Osteocyte (in vitro differentiated cells): ENCODE measurements at regions not wholly inside any gene's neighbourhood (a gene's known extent, or its start where the extent isn't known, plus 50 kb on each side); places are given as distances from the start of the nearest gene placed in this dataset.

Source experiments
- DNase-seq: peaks from one replicate; pipeline ENCODE4 v3.0.0; 2021; ENCODE audit warnings: mixed read lengths; ENCODE audit not compliant: unreplicated experiment; ENCODE audit errors: extremely low spot score
- H3K27ac Mint-ChIP-seq: one replicate; pipeline ENCODE4 v1.8.0; 2021; ENCODE audit warnings: mild to moderate bottlenecking, mixed read lengths; ENCODE audit not compliant: unreplicated experiment
- H3K27me3 Mint-ChIP-seq: one replicate; pipeline ENCODE4 v1.8.0; 2021; ENCODE audit warnings: mixed read lengths; ENCODE audit not compliant: unreplicated experiment
- H3K36me3 Mint-ChIP-seq: one replicate; pipeline ENCODE4 v1.8.0; 2021; ENCODE audit warnings: mixed read lengths; ENCODE audit not compliant: unreplicated experiment
- H3K4me1 Mint-ChIP-seq: one replicate; pipeline ENCODE4 v1.8.0; 2021; ENCODE audit warnings: mixed read lengths; ENCODE audit not compliant: unreplicated experiment
- H3K4me3 Mint-ChIP-seq: one replicate; pipeline ENCODE4 v1.8.0; 2021; ENCODE audit warnings: mild to moderate bottlenecking, moderate library complexity, mixed read lengths; ENCODE audit not compliant: unreplicated experiment
- H3K9me3 Mint-ChIP-seq: one replicate; pipeline ENCODE4 v1.8.0; 2021; ENCODE audit warnings: mixed read lengths; ENCODE audit not compliant: unreplicated experiment
- TF ChIP-seq, protein P1 (sequence below): fragments of 200-600 bp; sonication (generic); IDR thresholded peaks from 2 replicates; pipeline ENCODE4 v1.5.0; 2021; ENCODE audit warnings: antibody characterized with exemption, mild to moderate bottlenecking, moderate library complexity

DNA sequence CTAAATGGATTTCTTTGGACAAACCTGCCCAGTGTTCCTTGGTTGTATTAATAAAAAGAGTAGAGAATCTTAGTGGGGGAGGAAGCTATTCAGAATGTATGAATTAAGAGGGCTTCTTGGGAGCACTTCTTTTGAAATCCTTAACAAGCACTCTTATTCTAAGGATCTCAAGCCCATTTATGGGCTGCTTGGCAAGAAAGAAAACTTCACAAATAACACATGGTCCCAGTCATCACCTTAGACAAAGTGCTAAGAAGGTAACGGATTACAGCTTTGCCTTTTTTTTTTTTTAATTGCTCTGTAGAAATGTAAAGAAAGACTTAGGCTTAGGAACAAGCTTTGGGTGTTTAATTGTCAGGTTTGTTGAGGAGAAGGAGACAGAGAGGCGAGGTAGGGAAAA lies 76.6 kb upstream of the IPO9 start:
- H3K4me1 Mint-ChIP-seq = peaks cover 100% of the 10 kb centered on the region

DNA sequence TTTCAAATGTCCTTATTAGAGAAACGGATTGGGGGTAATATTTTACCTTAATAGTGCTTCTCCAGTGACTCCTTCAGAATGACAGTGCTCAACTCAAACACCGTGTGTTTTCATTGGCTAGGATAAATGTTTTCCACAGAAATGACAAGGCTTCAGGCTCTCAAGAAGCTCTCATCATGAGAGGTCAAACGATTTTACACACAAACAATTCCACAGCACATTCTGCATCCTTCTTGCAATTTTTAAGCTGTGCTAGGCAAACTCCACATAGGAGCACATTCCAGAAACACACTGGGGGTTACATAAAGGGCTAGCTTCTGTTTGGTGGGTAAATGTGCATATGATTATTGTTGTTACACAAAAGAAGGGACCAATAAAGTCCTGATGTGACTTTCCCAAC lies 75.5 kb upstream of the IPO9 start:
- peak overlapping the region; percentile 94 for H3K27ac Mint-ChIP-seq
- H3K36me3 Mint-ChIP-seq = peaks cover 16% of the 10 kb centered on the region
- peak overlapping the region; percentile 42 for H3K4me3 Mint-ChIP-seq
- peaks cover 100% of the 10 kb centered on the region for H3K4me1 Mint-ChIP-seq
- H3K9me3 Mint-ChIP-seq = no peaks in the 10 kb centered on the region
- TF ChIP-seq, protein P1, sequence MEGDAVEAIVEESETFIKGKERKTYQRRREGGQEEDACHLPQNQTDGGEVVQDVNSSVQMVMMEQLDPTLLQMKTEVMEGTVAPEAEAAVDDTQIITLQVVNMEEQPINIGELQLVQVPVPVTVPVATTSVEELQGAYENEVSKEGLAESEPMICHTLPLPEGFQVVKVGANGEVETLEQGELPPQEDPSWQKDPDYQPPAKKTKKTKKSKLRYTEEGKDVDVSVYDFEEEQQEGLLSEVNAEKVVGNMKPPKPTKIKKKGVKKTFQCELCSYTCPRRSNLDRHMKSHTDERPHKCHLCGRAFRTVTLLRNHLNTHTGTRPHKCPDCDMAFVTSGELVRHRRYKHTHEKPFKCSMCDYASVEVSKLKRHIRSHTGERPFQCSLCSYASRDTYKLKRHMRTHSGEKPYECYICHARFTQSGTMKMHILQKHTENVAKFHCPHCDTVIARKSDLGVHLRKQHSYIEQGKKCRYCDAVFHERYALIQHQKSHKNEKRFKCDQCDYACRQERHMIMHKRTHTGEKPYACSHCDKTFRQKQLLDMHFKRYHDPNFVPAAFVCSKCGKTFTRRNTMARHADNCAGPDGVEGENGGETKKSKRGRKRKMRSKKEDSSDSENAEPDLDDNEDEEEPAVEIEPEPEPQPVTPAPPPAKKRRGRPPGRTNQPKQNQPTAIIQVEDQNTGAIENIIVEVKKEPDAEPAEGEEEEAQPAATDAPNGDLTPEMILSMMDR = no peak
- no peaks in the 10 kb centered on the region for H3K27me3 Mint-ChIP-seq
- DNase-seq = no peak

More for the DNA sequence above, 76.6 kb upstream of the IPO9 start:
- DNase-seq = no peak
- TF ChIP-seq, protein P1 = no peak
- peak overlapping the region; percentile 94 for H3K27ac Mint-ChIP-seq
- no peaks in the 10 kb centered on the region for H3K27me3 Mint-ChIP-seq
- peak overlapping the region; percentile 40 for H3K4me3 Mint-ChIP-seq
- peaks cover 11% of the 10 kb centered on the region for H3K36me3 Mint-ChIP-seq
- H3K9me3 Mint-ChIP-seq = no peaks in the 10 kb centered on the region

DNA sequence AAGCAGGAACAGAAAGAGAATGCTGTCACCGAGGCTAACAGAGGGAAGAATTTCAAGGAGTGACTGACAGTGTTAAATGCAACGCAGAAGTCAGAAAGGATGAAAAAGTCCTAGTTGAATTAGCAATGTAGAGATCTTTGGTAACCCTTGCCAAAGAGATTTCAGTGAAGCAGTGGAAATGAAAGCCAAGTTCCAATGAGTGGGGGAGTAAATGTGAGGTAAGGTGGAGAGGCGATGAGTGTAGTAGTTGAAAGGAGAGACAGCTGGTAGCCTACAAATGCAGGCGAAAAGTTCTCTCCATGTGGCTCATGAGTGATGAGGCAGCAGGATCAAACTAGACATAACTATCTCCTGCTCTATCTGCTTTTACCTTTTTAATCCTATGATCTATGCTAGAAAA lies 74.6 kb upstream of the IPO9 start:
- DNase-seq = no peak
- TF ChIP-seq, protein P1 = no peak
- Mint-ChIP-seq H3K27ac (peak overlapping the region; percentile 94), H3K36me3 (peaks cover 17% of the 10 kb centered on the region), H3K4me1 (peaks cover 100% of the 10 kb centered on the region), H3K27me3 (no peaks in the 10 kb centered on the region), H3K9me3 (no peaks in the 10 kb centered on the region), H3K4me3 (peak overlapping the region; percentile 42)

DNA sequence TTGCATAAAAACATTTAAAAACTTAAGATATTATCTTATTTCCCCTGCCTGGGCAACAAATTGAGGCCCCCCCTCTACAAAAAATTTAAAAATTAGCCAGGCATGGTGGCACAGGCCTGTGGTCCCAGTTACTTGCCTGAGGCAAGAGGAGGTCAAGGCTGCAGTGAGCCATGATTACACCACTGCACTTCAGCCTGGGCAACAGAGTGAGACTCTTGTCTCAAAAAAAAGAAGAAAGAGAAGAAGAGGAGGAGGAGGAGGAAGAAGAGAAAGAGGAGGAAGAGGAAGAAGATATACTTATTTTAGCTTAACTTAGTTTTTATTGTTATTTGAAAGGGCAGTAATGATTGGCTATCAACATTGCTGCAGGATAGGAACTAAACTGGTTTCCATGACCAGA lies 73.8 kb upstream of the IPO9 start:
- Mint-ChIP-seq H3K9me3 (no peaks in the 10 kb centered on the region), H3K27me3 (no peaks in the 10 kb centered on the region), H3K4me3 (no peak overlapping the region), H3K27ac (peak overlapping the region; percentile 94), H3K4me1 (peaks cover 99% of the 10 kb centered on the region), H3K36me3 (peaks cover 17% of the 10 kb centered on the region)
- TF ChIP-seq, protein P1 = no peak
- DNase-seq = no peak

DNA sequence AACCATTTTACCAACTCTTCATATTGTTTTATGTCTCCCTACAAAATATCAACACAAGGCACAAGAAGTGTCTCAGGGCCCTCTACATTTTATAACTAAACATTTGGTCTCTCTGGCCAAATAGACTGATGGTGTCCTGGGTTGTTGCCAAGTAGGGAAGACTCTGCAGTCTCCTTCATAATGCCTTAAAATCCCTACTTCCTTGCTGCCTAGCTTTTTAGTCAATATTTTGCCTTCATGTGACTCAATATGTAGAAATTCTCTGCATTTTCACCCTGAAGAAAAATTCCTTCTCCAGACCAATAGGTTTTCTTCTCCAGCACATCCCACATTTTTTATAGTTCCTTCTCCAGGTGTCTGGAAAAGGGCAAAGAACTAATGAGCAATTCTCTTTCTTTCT lies 72.6 kb upstream of the IPO9 start:
- no peak for DNase-seq
- Mint-ChIP-seq H3K36me3 (peaks cover 17% of the 10 kb centered on the region), H3K4me1 (peaks cover 99% of the 10 kb centered on the region), H3K27ac (peak overlapping the region; percentile 94), H3K4me3 (peak overlapping the region; percentile 51), H3K9me3 (no peaks in the 10 kb centered on the region), H3K27me3 (no peaks in the 10 kb centered on the region)
- TF ChIP-seq, protein P1 = no peak
